WTC11 (cell line): ENCODE measurements at regions not wholly inside any gene's neighbourhood (a gene's known extent, or its start where the extent isn't known, plus 50 kb on each side); places are given as distances from the start of the nearest gene placed in this dataset.

Source experiments
- AFF4 ChIP-seq: sonication (generic); formaldehyde crosslinking; IDR thresholded peaks from 2 replicates; pipeline ENCODE4 v1.8.1; 2023; ENCODE audit warnings: mild to moderate bottlenecking, missing genetic modification reagents, borderline replicate concordance
- KAT7 ChIP-seq: sonication (generic); formaldehyde crosslinking; IDR thresholded peaks from 2 replicates; pipeline ENCODE4 v1.8.1; 2023; ENCODE audit warnings: missing genetic modification reagents, mild to moderate bottlenecking, borderline replicate concordance
- SOX15 ChIP-seq: fragments of 250-450 bp; sonication (Bioruptor Pico); IDR thresholded peaks from 2 replicates; pipeline ENCODE4 v1.9.0; 2021; ENCODE audit warnings: mild to moderate bottlenecking
- USF2 ChIP-seq: sonication (generic); formaldehyde crosslinking; IDR thresholded peaks from 2 replicates; pipeline ENCODE4 v1.8.1; 2023; ENCODE audit warnings: mild to moderate bottlenecking, missing genetic modification reagents, moderate library complexity
- TF ChIP-seq, protein P1 (sequence below): sonication (generic); formaldehyde crosslinking; IDR thresholded peaks from 2 replicates; pipeline ENCODE4 v1.8.1; 2023; ENCODE audit warnings: mild to moderate bottlenecking, missing genetic modification reagents

GRCh38 chr5:17339841-17340240 lies 122.4 kb downstream of the BASP1 start:
- TF ChIP-seq USF2: no peak
- no peak for TF ChIP-seq AFF4
- TF ChIP-seq KAT7 (CRISPR knock-in tag): no peak
- TF ChIP-seq, protein P1, sequence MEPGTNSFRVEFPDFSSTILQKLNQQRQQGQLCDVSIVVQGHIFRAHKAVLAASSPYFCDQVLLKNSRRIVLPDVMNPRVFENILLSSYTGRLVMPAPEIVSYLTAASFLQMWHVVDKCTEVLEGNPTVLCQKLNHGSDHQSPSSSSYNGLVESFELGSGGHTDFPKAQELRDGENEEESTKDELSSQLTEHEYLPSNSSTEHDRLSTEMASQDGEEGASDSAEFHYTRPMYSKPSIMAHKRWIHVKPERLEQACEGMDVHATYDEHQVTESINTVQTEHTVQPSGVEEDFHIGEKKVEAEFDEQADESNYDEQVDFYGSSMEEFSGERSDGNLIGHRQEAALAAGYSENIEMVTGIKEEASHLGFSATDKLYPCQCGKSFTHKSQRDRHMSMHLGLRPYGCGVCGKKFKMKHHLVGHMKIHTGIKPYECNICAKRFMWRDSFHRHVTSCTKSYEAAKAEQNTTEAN (CRISPR knock-in tag): no peak
- TF ChIP-seq SOX15 (CRISPR knock-in tag): no peak
